NCI-H2227 (cell line): ENCODE measurements at regions not wholly inside any gene's neighbourhood (a gene's known extent, or its start where the extent isn't known, plus 50 kb on each side); places are given as distances from the start of the nearest gene placed in this dataset.

Experiments used
- DNase-seq: peaks from one replicate; lab custom pipeline; 2025; ENCODE audit not compliant: unreplicated experiment; lab: John Stamatoyannopoulos, UW

GRCh38 chr22:44616882-44617655 lies 84.9 kb upstream of the PRR5 start:
- no peak for DNase-seq

GRCh38 chr22:44616461-44616860 lies 85.5 kb upstream of the PRR5 start:
- DNase-seq: no peak

GRCh38 chr22:44615602-44616180 lies 86.3 kb upstream of the PRR5 start:
- no peak for DNase-seq

- no peak for DNase-seq
These were observed 86.9 kb upstream of the PRR5 start for GRCh38 chr22:44615146-44615545.

- DNase-seq: no peak
These were observed 88.8 kb upstream of the PRR5 start for GRCh38 chr22:44613196-44613595.

GRCh38 chr22:44611880-44612496 lies 90.0 kb upstream of the PRR5 start:
- no peak for DNase-seq

- no peak for DNase-seq
These were observed 91.9 kb upstream of the PRR5 start for GRCh38 chr22:44610071-44610470.

GRCh38 chr22:44609400-44609988 lies 92.5 kb upstream of the PRR5 start:
- DNase-seq: no peak

GRCh38 chr22:44608597-44609399 lies 93.2 kb upstream of the PRR5 start:
- DNase-seq: no peak

- DNase-seq: no peak
These were observed 95.9 kb upstream of the PRR5 start for GRCh38 chr22:44606126-44606525.

- DNase-seq: no peak
These were observed 96.5 kb upstream of the PRR5 start for GRCh38 chr22:44605486-44605885.

GRCh38 chr22:44604991-44605390 lies 97.0 kb upstream of the PRR5 start:
- no peak for DNase-seq

- DNase-seq: no peak
These were observed 97.5 kb upstream of the PRR5 start for GRCh38 chr22:44604455-44604854.

GRCh38 chr22:44603767-44604166 lies 98.2 kb upstream of the PRR5 start:
- no peak for DNase-seq

- no peak for DNase-seq
These were observed 100.3 kb upstream of the PRR5 start for GRCh38 chr22:44601725-44602124.

GRCh38 chr22:44601189-44601588 lies 100.8 kb upstream of the PRR5 start:
- DNase-seq: no peak

GRCh38 chr22:44600207-44600785 lies 101.7 kb upstream of the PRR5 start:
- no peak for DNase-seq

GRCh38 chr22:44599500-44600140 lies 101.6 kb upstream of the RTL6 start:
- DNase-seq: no peak

- DNase-seq: no peak
These were observed 101.1 kb upstream of the RTL6 start for GRCh38 chr22:44599084-44599483.

GRCh38 chr22:44597616-44598015 lies 99.6 kb upstream of the RTL6 start:
- peak; percentile 86 for DNase-seq
